HG02759 (cell line): ENCODE measurements at regions not wholly inside any gene's neighbourhood (a gene's known extent, or its start where the extent isn't known, plus 50 kb on each side); places are given as distances from the start of the nearest gene placed in this dataset.

Experiments used
- ATAC-seq: cut with Tn5 transposase; IDR thresholded peaks from one replicate; pipeline ENCODE4 v1.9.1; 2021; ENCODE audit warnings: mild to moderate bottlenecking, moderate library complexity; ENCODE audit not compliant: unreplicated experiment

DNA sequence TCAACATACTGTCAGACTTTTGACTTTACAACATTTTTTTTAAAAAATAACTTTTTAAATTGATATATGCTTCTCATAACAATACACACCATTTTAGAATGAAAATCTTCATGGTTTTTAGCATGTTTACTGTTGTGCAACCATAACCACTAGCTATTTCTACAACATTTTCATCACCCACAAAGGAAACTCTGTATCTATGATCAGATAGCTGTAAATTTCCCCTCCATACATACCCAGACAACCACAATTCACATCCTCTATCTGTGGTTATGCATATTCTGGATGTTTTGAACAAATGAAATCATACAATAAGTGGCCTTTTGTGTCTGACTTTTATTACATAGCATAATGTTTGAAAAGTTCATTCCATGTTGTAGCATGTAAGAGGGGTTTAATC is 1666.0 kb downstream of the EFNB2 start:
- ATAC-seq: no peak

DNA sequence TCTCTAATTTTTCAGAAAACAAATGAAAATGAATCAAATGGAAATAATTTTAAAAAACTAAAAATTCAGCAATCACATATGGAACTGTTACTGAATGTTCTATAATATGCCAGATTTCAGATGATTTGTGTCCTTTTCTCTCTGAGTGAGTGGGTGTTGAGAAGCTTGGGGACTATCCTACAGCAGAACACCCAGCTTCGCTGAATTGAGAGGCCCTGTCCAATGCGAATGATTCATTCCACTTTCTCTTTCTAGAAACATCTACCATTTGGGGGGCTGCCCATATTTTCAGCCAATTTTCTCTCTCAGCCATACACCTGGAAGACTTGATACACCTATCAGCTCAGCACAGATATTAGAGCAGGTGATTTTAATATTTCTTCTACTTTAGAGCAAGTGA is 1666.7 kb downstream of the EFNB2 start:
- ATAC-seq: no peak

GRCh38 chr13:104855581-104855980 is 1679.9 kb downstream of the EFNB2 start:
- ATAC-seq: no peak

- no peak for ATAC-seq
These were observed 1680.8 kb downstream of the EFNB2 start for GRCh38 chr13:104854698-104855097.

DNA sequence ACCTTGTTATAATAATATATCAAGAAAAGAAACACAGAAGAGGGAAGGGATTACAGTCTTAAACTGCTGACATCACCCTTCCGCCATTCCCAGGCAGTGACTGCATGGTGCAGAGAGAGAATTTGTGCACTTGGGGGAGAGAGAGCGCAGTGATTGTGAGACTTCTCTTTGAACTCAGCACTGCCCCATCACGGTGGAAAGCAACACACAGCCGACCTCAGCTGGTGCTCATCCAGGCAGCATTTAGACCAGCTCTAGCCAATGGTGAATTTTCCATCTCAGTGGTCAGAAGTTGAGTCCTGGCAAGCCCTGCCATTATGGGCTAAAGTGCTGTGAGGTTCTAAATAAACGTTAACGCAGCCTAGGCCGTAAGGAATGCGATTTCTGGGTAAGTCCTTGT is 1681.5 kb downstream of the EFNB2 start:
- no peak for ATAC-seq

DNA sequence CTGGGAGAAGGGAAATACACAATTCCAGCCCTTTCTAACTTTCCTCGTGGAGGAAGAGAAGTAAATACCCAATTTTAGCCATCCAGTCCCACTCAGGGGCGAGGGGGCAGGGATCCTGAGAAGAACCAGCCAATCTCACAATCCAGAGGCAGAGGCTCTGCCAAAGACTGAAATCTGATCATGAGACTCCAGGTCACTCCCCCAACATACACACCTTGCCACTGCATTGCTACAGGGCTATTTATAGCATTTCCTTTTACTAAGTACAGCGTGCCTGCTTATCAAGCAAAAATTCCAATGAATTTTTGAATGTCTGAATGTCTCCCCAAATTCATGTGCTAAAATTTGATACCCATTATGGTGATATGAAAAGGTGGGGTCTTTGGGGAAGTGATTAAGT is 1687.5 kb downstream of the EFNB2 start:
- no peak for ATAC-seq

- no peak for ATAC-seq
These were observed 1692.1 kb downstream of the EFNB2 start for GRCh38 chr13:104843401-104843800.

DNA sequence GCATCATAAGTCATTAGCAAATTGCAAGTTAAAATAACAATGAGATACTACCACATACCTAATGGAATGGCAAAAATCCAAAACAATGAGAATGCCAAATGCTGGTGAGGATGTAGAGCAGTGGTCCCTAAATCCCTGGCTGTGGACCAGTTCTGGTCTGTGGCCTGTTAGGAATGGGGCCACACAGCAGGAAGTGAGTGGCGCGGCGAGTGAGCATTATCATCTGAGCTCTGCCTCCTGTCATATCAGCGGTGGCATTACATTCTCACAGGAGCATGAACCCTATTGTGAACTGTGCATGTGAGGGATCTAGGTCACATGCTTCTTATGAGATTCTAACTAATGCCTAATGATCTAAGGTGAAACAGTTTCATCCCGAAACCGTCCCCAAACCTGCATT is 1694.4 kb downstream of the EFNB2 start:
- no peak for ATAC-seq

- ATAC-seq: no peak
These were observed 1697.7 kb downstream of the EFNB2 start for GRCh38 chr13:104837756-104838155.

GRCh38 chr13:104833221-104833620 is 1702.2 kb downstream of the EFNB2 start:
- ATAC-seq: no peak

GRCh38 chr13:104832231-104832630 is 1703.2 kb downstream of the EFNB2 start:
- no peak for ATAC-seq

GRCh38 chr13:104831831-104832230 is 1703.6 kb downstream of the EFNB2 start:
- no peak for ATAC-seq

- no peak for ATAC-seq
These were observed 1711.8 kb downstream of the EFNB2 start for GRCh38 chr13:104823709-104824108.

- ATAC-seq: no peak
These were observed 1712.4 kb downstream of the EFNB2 start for GRCh38 chr13:104823071-104823470.

GRCh38 chr13:104817271-104817670 is 1718.2 kb downstream of the EFNB2 start:
- ATAC-seq: no peak

GRCh38 chr13:104816726-104817125 is 1718.7 kb downstream of the EFNB2 start:
- ATAC-seq: no peak

DNA sequence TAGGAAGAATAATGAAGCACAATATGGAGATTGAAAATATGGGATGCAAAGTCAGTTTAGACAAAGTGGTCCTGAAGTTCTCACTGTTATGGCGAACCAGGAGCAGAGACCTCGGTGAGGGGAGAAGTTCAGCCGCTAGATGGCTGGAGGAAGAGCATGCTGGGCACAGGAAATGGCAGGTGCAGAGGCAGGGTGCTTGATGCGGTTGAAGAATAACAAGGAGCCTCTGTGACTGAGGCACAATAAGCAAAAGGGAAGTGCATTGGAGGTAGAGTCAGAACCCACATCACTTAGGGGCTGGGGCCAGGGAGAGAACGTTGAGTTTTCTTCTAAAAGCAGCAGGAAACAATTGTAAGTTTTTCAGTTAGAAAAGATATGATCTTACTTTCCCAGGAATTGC is 1725.2 kb downstream of the EFNB2 start:
- ATAC-seq: no peak

- ATAC-seq: no peak
These were observed 1726.0 kb downstream of the EFNB2 start for GRCh38 chr13:104809483-104809882.

DNA sequence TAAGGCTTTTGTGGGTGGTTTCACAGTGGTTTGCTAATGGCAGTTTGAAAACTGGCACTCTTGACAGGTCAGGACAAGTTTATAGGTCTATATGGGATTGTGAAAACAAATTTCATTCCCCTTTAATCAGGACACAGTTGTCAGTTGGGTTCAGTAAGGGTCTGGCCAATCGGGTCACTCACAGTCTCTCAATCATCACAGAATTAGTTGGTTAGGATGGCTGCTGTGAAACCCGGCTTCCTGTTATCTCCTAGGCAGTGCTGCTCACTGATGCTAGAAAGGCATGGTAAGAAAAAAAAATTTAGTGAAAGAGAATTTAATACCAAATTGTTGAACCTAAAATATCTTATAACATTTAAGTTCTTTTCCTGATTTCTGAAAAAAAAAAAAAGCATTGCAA is 1730.1 kb downstream of the EFNB2 start:
- ATAC-seq: no peak

DNA sequence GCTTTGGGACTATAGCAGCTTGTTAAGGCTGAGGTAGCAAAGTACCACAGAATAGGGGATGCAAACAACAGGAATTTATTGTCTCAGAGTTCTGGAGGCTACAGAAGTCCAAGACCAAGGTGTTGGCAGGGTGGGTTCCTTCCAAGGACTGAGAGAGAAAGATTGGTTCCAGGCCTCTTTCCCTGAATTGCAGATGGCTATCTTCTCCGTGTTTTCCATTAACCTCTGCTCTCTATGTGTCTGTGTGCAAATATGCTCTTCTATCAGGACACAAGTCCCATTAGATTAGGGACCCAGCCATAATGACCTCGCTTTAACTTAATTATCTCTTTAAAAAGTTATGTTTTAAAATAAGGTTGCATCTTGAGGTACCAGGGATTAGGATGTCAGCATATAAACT is 1732.9 kb upstream of the SLC10A2 start:
- no peak for ATAC-seq

GRCh38 chr13:104798486-104798885 is 1732.3 kb upstream of the SLC10A2 start:
- no peak for ATAC-seq

- ATAC-seq: no peak
These were observed 1730.4 kb upstream of the SLC10A2 start for GRCh38 chr13:104796581-104796980.

GRCh38 chr13:104785952-104786351 is 1719.7 kb upstream of the SLC10A2 start:
- ATAC-seq: no peak

- ATAC-seq: no peak
These were observed 1718.7 kb upstream of the SLC10A2 start for GRCh38 chr13:104784891-104785290.
